Caco-2 (cell line): ENCODE measurements at regions not wholly inside any gene's neighbourhood (a gene's known extent, or its start where the extent isn't known, plus 50 kb on each side); places are given as distances from the start of the nearest gene placed in this dataset.

Experiments used
- BruUV-seq: library from RNA; stranded (reverse); fragments of 400-500 nt; replicated peaks from 2 replicates; lab custom pipeline; 2021; lab: Mats Ljungman, UMichigan
- CTCF ChIA-PET: fragments of 300-600 bp; sonication (Branson Sonifier 250); formaldehyde crosslinking; loops from one replicate; lab custom pipeline; 2022; ENCODE audit warnings: antibody characterized with exemption; lab: Charles Lee
- POLR2A ChIA-PET: fragments of 300-600 bp; sonication (Branson Sonifier 250); formaldehyde crosslinking; loops from one replicate; lab custom pipeline; 2022; ENCODE audit warnings: antibody characterized with exemption; lab: Charles Lee
- DNase-seq, 2 experiments: peaks; one replicate each; pipeline versions ENCODE4 v3.0.0 to v3.0.0-alpha.2; 2020 to 2022
- H3K27me3 ChIP-seq: replicated peaks from 2 replicates; pipeline ENCODE4 v1.6.0; 2011; ENCODE audit warnings: low read length; ENCODE audit not compliant: control insufficient read depth, insufficient read depth
- H3K36me3 ChIP-seq: 2 replicates; pipeline ENCODE4 v1.5.1; 2011; ENCODE audit warnings: low read length; ENCODE audit not compliant: control insufficient read depth, insufficient read depth
- H3K4me1 ChIP-seq: fragments of 250-450 bp; sonication (Bioruptor Pico); 2 replicates; pipeline ENCODE4 v1.5.1; 2020; ENCODE audit warnings: mild to moderate bottlenecking
- H3K4me3 ChIP-seq: 2 replicates; pipeline ENCODE4 v1.5.1; 2011; ENCODE audit warnings: low read depth, mild to moderate bottlenecking, control low read depth, low read length
- H3K9me3 ChIP-seq: fragments of 250-450 bp; sonication (Bioruptor Pico); 2 replicates; pipeline ENCODE4 v1.5.1; 2020; ENCODE audit warnings: mild to moderate bottlenecking, moderate library complexity
- H3K27ac Mint-ChIP-seq: one replicate; pipeline ENCODE4 v1.8.0; 2022; ENCODE audit warnings: mixed read lengths; ENCODE audit not compliant: unreplicated experiment
- H3K27me3 Mint-ChIP-seq: one replicate; pipeline ENCODE4 v1.8.0; 2022; ENCODE audit warnings: mixed read lengths; ENCODE audit not compliant: insufficient read depth, unreplicated experiment
- H3K36me3 Mint-ChIP-seq: one replicate; pipeline ENCODE4 v1.8.0; 2022; ENCODE audit warnings: mild to moderate bottlenecking, mixed read lengths; ENCODE audit not compliant: insufficient read depth, unreplicated experiment
- H3K4me1 Mint-ChIP-seq: one replicate; pipeline ENCODE4 v1.8.0; 2022; ENCODE audit warnings: low read depth, mixed read lengths; ENCODE audit not compliant: unreplicated experiment
- H3K4me3 Mint-ChIP-seq: one replicate; pipeline ENCODE4 v1.8.0; 2022; ENCODE audit warnings: mild to moderate bottlenecking, moderate library complexity, mixed read lengths; ENCODE audit not compliant: unreplicated experiment
- H3K9me3 Mint-ChIP-seq: one replicate; pipeline ENCODE4 v1.8.0; 2022; ENCODE audit warnings: mixed read lengths; ENCODE audit not compliant: unreplicated experiment
- intact Hi-C: fragments of 100-400 bp; cut with micrococcal nuclease; formaldehyde crosslinking; loops from one replicate; pipeline ENCODE4 v1.10.0; 2022; ENCODE audit not compliant: unreplicated experiment
- TF ChIP-seq, protein P1 (sequence below), 2 experiments: fragments of 200-600 bp in 1 of 2; IDR thresholded peaks; 1 replicate in 1 of 2; 2 replicates in 1 of 2; pipeline versions ENCODE4 v1.5.1 to v1.8.0; 2011 to 2022; ENCODE audit warnings: antibody characterized with exemption in 1 of 2, control low read depth in 1 of 2, inconsistent platforms in 1 of 2, low read depth in 1 of 2, low read length in 1 of 2, mild to moderate bottlenecking in 1 of 2, moderate library complexity in 1 of 2; ENCODE audit not compliant: insufficient read depth in 1 of 2, severe bottlenecking in 1 of 2, unreplicated experiment in 1 of 2

DNA sequence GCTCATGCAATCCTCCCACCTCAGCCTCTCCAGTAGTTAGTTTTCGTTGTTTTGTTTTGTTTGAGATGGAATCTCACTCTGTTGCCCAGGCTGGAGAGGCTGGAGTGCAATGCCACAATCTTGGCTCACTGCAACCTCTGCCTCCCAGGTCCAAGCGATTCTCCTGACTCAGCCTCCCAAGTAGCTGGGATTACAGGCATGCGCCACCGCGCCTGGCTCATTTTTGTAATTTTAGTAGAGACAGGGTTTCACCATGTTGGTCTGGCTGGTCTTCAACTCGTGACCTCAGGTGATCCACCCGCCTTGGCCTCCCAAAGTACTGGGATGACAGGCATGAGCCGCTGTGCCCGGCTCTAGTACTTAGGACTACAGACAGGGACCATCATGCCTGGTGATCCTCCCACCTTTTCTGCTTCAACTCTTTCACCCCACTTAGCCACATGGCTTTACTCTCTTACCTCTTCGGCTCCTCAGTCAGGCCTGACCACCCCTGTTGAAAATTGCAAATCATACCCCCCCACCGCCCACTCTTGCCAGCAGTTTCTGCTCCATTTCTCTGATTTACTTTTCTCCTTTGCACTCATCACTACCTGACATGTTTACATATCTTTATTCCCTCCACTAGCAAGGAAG is 157.1 kb upstream of the GRK3 start:
- ChIA-PET POLR2A (no interaction called here), CTCF (no interaction called here)
- no peak overlapping the region for H3K27ac Mint-ChIP-seq
- peak overlapping the region; percentile 77 for H3K4me3 Mint-ChIP-seq
- peaks cover 6% of the 10 kb centered on the region for H3K4me1 Mint-ChIP-seq
- no peaks in the 10 kb centered on the region for H3K27me3 Mint-ChIP-seq
- no peaks in the 10 kb centered on the region for H3K36me3 Mint-ChIP-seq
- no TSS peak for BruUV-seq
- DNase-seq: no peak
- intact Hi-C loops: no loop called here
- Histone ChIP-seq H3K4me3 (no peak overlapping the region), H3K36me3 (no peaks in the 10 kb centered on the region), H3K27me3 (no peaks in the 10 kb centered on the region), H3K9me3 (no peaks in the 10 kb centered on the region), H3K4me1 (peaks cover 9% of the 10 kb centered on the region)
- H3K9me3 Mint-ChIP-seq: peaks cover 3% of the 10 kb centered on the region
- TF ChIP-seq, protein P1, sequence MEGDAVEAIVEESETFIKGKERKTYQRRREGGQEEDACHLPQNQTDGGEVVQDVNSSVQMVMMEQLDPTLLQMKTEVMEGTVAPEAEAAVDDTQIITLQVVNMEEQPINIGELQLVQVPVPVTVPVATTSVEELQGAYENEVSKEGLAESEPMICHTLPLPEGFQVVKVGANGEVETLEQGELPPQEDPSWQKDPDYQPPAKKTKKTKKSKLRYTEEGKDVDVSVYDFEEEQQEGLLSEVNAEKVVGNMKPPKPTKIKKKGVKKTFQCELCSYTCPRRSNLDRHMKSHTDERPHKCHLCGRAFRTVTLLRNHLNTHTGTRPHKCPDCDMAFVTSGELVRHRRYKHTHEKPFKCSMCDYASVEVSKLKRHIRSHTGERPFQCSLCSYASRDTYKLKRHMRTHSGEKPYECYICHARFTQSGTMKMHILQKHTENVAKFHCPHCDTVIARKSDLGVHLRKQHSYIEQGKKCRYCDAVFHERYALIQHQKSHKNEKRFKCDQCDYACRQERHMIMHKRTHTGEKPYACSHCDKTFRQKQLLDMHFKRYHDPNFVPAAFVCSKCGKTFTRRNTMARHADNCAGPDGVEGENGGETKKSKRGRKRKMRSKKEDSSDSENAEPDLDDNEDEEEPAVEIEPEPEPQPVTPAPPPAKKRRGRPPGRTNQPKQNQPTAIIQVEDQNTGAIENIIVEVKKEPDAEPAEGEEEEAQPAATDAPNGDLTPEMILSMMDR (IDR thresholded peaks at IDR 0.05; ENCODE audit: insufficient read depth in 1 of 2, low read depth in 1 of 2, low read length in 1 of 2, severe bottlenecking in 1 of 2, unreplicated experiment in 1 of 2): no peak

DNA sequence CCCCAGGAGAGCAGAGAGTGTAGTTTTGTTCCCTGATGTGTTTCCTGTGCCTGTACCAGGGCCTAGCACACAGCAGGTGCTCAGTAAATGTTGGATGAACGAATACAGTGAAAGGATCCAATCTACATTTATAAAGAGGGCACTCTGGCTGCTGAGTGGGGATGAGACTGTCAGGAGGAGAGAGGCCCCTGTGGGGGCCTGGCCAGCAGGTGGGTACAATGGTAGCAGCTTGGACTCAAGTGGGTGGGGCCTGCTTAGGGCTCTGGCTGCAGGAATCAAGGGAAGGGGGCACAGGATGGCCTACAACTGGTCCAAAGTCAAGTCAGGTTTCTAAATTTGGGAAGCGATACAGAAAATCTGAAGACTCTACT is 156.6 kb upstream of the GRK3 start:
- CTCF ChIA-PET: no interaction called here
- Histone ChIP-seq H3K4me1 (peaks cover 9% of the 10 kb centered on the region), H3K4me3 (no peak overlapping the region)

DNA sequence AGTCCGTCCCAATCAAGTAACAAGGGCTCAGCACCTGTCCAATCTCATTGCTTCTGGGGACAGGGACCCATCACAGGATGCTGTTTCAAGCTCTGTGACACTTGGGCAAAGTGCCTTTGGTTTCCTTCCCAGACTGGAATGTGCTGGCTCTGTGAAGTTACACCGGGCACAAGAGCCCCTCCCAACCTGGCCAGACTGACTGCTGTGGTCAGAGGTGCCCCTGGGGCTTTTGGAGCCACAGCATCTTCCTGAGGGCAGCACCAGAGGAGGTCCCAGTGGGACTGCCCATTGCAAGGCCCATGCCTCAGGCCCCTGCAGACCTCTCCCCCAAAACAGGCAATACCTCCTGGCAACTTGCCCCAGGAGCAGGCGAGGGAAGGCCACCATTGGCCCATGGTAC is 155.2 kb upstream of the GRK3 start:
- ChIA-PET POLR2A (no interaction called here), CTCF (no interaction called here)
- Mint-ChIP-seq H3K27me3 (no peaks in the 10 kb centered on the region), H3K4me1 (peaks cover 6% of the 10 kb centered on the region), H3K9me3 (peaks cover 9% of the 10 kb centered on the region), H3K27ac (no peak overlapping the region), H3K36me3 (no peaks in the 10 kb centered on the region), H3K4me3 (no peak overlapping the region)
- H3K4me3 ChIP-seq: no peak overlapping the region
- BruUV-seq: no TSS peak
- H3K36me3 ChIP-seq: no peaks in the 10 kb centered on the region
- DNase-seq: no peak
- TF ChIP-seq, protein P1 (IDR thresholded peaks at IDR 0.05; ENCODE audit: insufficient read depth in 1 of 2, low read depth in 1 of 2, low read length in 1 of 2, severe bottlenecking in 1 of 2, unreplicated experiment in 1 of 2): no peak
- H3K9me3 ChIP-seq: no peaks in the 10 kb centered on the region
- H3K27me3 ChIP-seq: no peaks in the 10 kb centered on the region
- intact Hi-C loops: no loop called here
- H3K4me1 ChIP-seq: peaks cover 4% of the 10 kb centered on the region; the same call in 1 of the 2 replicates

More for the DNA sequence above, 156.6 kb upstream of the GRK3 start:
- Mint-ChIP-seq H3K27me3 (no peaks in the 10 kb centered on the region), H3K36me3 (no peaks in the 10 kb centered on the region), H3K9me3 (peaks cover 8% of the 10 kb centered on the region), H3K4me3 (no peak overlapping the region), H3K27ac (no peak overlapping the region), H3K4me1 (peaks cover 6% of the 10 kb centered on the region)
- Histone ChIP-seq H3K36me3 (no peaks in the 10 kb centered on the region), H3K9me3 (no peaks in the 10 kb centered on the region), H3K27me3 (no peaks in the 10 kb centered on the region)
- TF ChIP-seq, protein P1 (IDR thresholded peaks at IDR 0.05; ENCODE audit: insufficient read depth in 1 of 2, low read depth in 1 of 2, low read length in 1 of 2, severe bottlenecking in 1 of 2, unreplicated experiment in 1 of 2): no peak
- POLR2A ChIA-PET: no interaction called here
- intact Hi-C loops: no loop called here
- DNase-seq: no peak
- no TSS peak for BruUV-seq
